ENCODE measurements at regions not wholly inside any gene's neighbourhood (a gene's known extent, or its start where the extent isn't known, plus 50 kb on each side); places are given as distances from the start of the nearest gene placed in this dataset.
"Not testable (repeated sequence)": the region's sequence is repeated elsewhere in the genome, so short reads cannot be mapped to it uniquely, and the experiment has no call there.

- H3K9me3 ChIP-seq (ENCODE audit: control insufficient read depth in 1 of 2, low read length in 2 of 2); H3K4me3 ChIP-seq (ENCODE audit: low read depth in 1 of 2, low read length in 2 of 2); H3K4me1 ChIP-seq (ENCODE audit: control insufficient read depth in 1 of 2, insufficient read depth in 2 of 2, low read length in 2 of 2); H3K36me3 ChIP-seq (ENCODE audit: control insufficient read depth in 1 of 2, insufficient read depth in 2 of 2, low read length in 2 of 2); H3K27ac ChIP-seq (ENCODE audit: low read length); H3K27me3 ChIP-seq (ENCODE audit: low read depth, low read length): not testable (repeated sequence)
These were observed 605.9 kb downstream of the KCNT2 start for GRCh38 chr1:196002296-196002695.

- H3K36me3 ChIP-seq (ENCODE audit: control insufficient read depth in 1 of 2, insufficient read depth in 2 of 2, low read length in 2 of 2): no peaks in the 10 kb centered on the region
- H3K4me1 ChIP-seq (ENCODE audit: control insufficient read depth in 1 of 2, insufficient read depth in 2 of 2, low read length in 2 of 2): no peaks in the 10 kb centered on the region
- no peaks in the 10 kb centered on the region for H3K9me3 ChIP-seq (ENCODE audit: control insufficient read depth in 1 of 2, low read length in 2 of 2)
- H3K27ac ChIP-seq (ENCODE audit: low read length): no peak overlapping the region
- H3K27me3 ChIP-seq (ENCODE audit: low read depth, low read length): no peaks in the 10 kb centered on the region
- no peak overlapping the region for H3K4me3 ChIP-seq (ENCODE audit: low read depth in 1 of 2, low read length in 2 of 2)
These were observed 607.1 kb downstream of the KCNT2 start for GRCh38 chr1:196001188-196001587.

- no peaks in the 10 kb centered on the region for H3K4me1 ChIP-seq (ENCODE audit: control insufficient read depth in 1 of 2, insufficient read depth in 2 of 2, low read length in 2 of 2)
- H3K27ac ChIP-seq (ENCODE audit: low read length): no peak overlapping the region
- H3K9me3 ChIP-seq (ENCODE audit: control insufficient read depth in 1 of 2, low read length in 2 of 2): no peaks in the 10 kb centered on the region
- no peaks in the 10 kb centered on the region for H3K27me3 ChIP-seq (ENCODE audit: low read depth, low read length)
- no peaks in the 10 kb centered on the region for H3K36me3 ChIP-seq (ENCODE audit: control insufficient read depth in 1 of 2, insufficient read depth in 2 of 2, low read length in 2 of 2)
- H3K4me3 ChIP-seq (ENCODE audit: low read depth in 1 of 2, low read length in 2 of 2): no peak overlapping the region
These were observed 609.2 kb downstream of the KCNT2 start for GRCh38 chr1:195999022-195999421.

GRCh38 chr1:195981448-195982139 is 626.6 kb downstream of the KCNT2 start:
- Histone ChIP-seq H3K36me3 (ENCODE audit: control insufficient read depth in 1 of 2, insufficient read depth in 2 of 2, low read length in 2 of 2) (no peaks in the 10 kb centered on the region), H3K4me1 (ENCODE audit: control insufficient read depth in 1 of 2, insufficient read depth in 2 of 2, low read length in 2 of 2) (no peaks in the 10 kb centered on the region), H3K27ac (ENCODE audit: low read length) (no peak overlapping the region), H3K4me3 (ENCODE audit: low read depth in 1 of 2, low read length in 2 of 2) (no peak overlapping the region), H3K9me3 (ENCODE audit: control insufficient read depth in 1 of 2, low read length in 2 of 2) (no peaks in the 10 kb centered on the region), H3K27me3 (ENCODE audit: low read depth, low read length) (no peaks in the 10 kb centered on the region)

GRCh38 chr1:195979646-195980045 is 628.6 kb downstream of the KCNT2 start:
- H3K4me3 ChIP-seq (ENCODE audit: low read depth in 1 of 2, low read length in 2 of 2): no peak overlapping the region
- no peaks in the 10 kb centered on the region for H3K36me3 ChIP-seq (ENCODE audit: control insufficient read depth in 1 of 2, insufficient read depth in 2 of 2, low read length in 2 of 2)
- H3K9me3 ChIP-seq (ENCODE audit: control insufficient read depth in 1 of 2, low read length in 2 of 2): no peaks in the 10 kb centered on the region
- no peaks in the 10 kb centered on the region for H3K4me1 ChIP-seq (ENCODE audit: control insufficient read depth in 1 of 2, insufficient read depth in 2 of 2, low read length in 2 of 2)
- no peak overlapping the region for H3K27ac ChIP-seq (ENCODE audit: low read length)
- H3K27me3 ChIP-seq (ENCODE audit: low read depth, low read length): no peaks in the 10 kb centered on the region

- Histone ChIP-seq H3K36me3 (ENCODE audit: control insufficient read depth in 1 of 2, insufficient read depth in 2 of 2, low read length in 2 of 2) (no peaks in the 10 kb centered on the region), H3K4me1 (ENCODE audit: control insufficient read depth in 1 of 2, insufficient read depth in 2 of 2, low read length in 2 of 2) (no peaks in the 10 kb centered on the region), H3K27ac (ENCODE audit: low read length) (no peak overlapping the region), H3K9me3 (ENCODE audit: control insufficient read depth in 1 of 2, low read length in 2 of 2) (no peaks in the 10 kb centered on the region), H3K4me3 (ENCODE audit: low read depth in 1 of 2, low read length in 2 of 2) (no peak overlapping the region), H3K27me3 (ENCODE audit: low read depth, low read length) (no peaks in the 10 kb centered on the region)
These were observed 634.8 kb downstream of the KCNT2 start for GRCh38 chr1:195973311-195973904.

GRCh38 chr1:195971589-195971988 is 636.7 kb downstream of the KCNT2 start:
- Histone ChIP-seq H3K4me1 (ENCODE audit: control insufficient read depth in 1 of 2, insufficient read depth in 2 of 2, low read length in 2 of 2) (no peaks in the 10 kb centered on the region), H3K27ac (ENCODE audit: low read length) (no peak overlapping the region), H3K4me3 (ENCODE audit: low read depth in 1 of 2, low read length in 2 of 2) (no peak overlapping the region), H3K36me3 (ENCODE audit: control insufficient read depth in 1 of 2, insufficient read depth in 2 of 2, low read length in 2 of 2) (no peaks in the 10 kb centered on the region), H3K27me3 (ENCODE audit: low read depth, low read length) (no peaks in the 10 kb centered on the region), H3K9me3 (ENCODE audit: control insufficient read depth in 1 of 2, low read length in 2 of 2) (no peaks in the 10 kb centered on the region)

GRCh38 chr1:195970209-195970608 is 638.0 kb downstream of the KCNT2 start:
- Histone ChIP-seq H3K27ac (ENCODE audit: low read length) (no peak overlapping the region), H3K9me3 (ENCODE audit: control insufficient read depth in 1 of 2, low read length in 2 of 2) (no peaks in the 10 kb centered on the region), H3K4me1 (ENCODE audit: control insufficient read depth in 1 of 2, insufficient read depth in 2 of 2, low read length in 2 of 2) (no peaks in the 10 kb centered on the region), H3K36me3 (ENCODE audit: control insufficient read depth in 1 of 2, insufficient read depth in 2 of 2, low read length in 2 of 2) (no peaks in the 10 kb centered on the region), H3K4me3 (ENCODE audit: low read depth in 1 of 2, low read length in 2 of 2) (no peak overlapping the region), H3K27me3 (ENCODE audit: low read depth, low read length) (no peaks in the 10 kb centered on the region)

GRCh38 chr1:195965475-195965874 is 642.8 kb downstream of the KCNT2 start:
- no peaks in the 10 kb centered on the region for H3K27me3 ChIP-seq (ENCODE audit: low read depth, low read length)
- no peak overlapping the region for H3K27ac ChIP-seq (ENCODE audit: low read length)
- no peaks in the 10 kb centered on the region for H3K4me1 ChIP-seq (ENCODE audit: control insufficient read depth in 1 of 2, insufficient read depth in 2 of 2, low read length in 2 of 2)
- H3K36me3 ChIP-seq (ENCODE audit: control insufficient read depth in 1 of 2, insufficient read depth in 2 of 2, low read length in 2 of 2): no peaks in the 10 kb centered on the region
- no peak overlapping the region for H3K4me3 ChIP-seq (ENCODE audit: low read depth in 1 of 2, low read length in 2 of 2)
- H3K9me3 ChIP-seq (ENCODE audit: control insufficient read depth in 1 of 2, low read length in 2 of 2): no peaks in the 10 kb centered on the region

- Histone ChIP-seq H3K36me3 (ENCODE audit: control insufficient read depth in 1 of 2, insufficient read depth in 2 of 2, low read length in 2 of 2) (no peaks in the 10 kb centered on the region), H3K27ac (ENCODE audit: low read length) (no peak overlapping the region), H3K9me3 (ENCODE audit: control insufficient read depth in 1 of 2, low read length in 2 of 2) (no peaks in the 10 kb centered on the region), H3K27me3 (ENCODE audit: low read depth, low read length) (no peaks in the 10 kb centered on the region), H3K4me1 (ENCODE audit: control insufficient read depth in 1 of 2, insufficient read depth in 2 of 2, low read length in 2 of 2) (no peaks in the 10 kb centered on the region), H3K4me3 (ENCODE audit: low read depth in 1 of 2, low read length in 2 of 2) (no peak overlapping the region)
These were observed 643.2 kb downstream of the KCNT2 start for GRCh38 chr1:195965036-195965435.

- Histone ChIP-seq H3K4me1 (ENCODE audit: control insufficient read depth in 1 of 2, insufficient read depth in 2 of 2, low read length in 2 of 2) (no peaks in the 10 kb centered on the region), H3K9me3 (ENCODE audit: control insufficient read depth in 1 of 2, low read length in 2 of 2) (no peaks in the 10 kb centered on the region), H3K36me3 (ENCODE audit: control insufficient read depth in 1 of 2, insufficient read depth in 2 of 2, low read length in 2 of 2) (no peaks in the 10 kb centered on the region), H3K27me3 (ENCODE audit: low read depth, low read length) (no peaks in the 10 kb centered on the region), H3K27ac (ENCODE audit: low read length) (no peak overlapping the region), H3K4me3 (ENCODE audit: low read depth in 1 of 2, low read length in 2 of 2) (no peak overlapping the region)
These were observed 643.7 kb downstream of the KCNT2 start for GRCh38 chr1:195964516-195964915.

GRCh38 chr1:195962051-195962450 is 646.2 kb downstream of the KCNT2 start:
- no peaks in the 10 kb centered on the region for H3K27me3 ChIP-seq (ENCODE audit: low read depth, low read length)
- H3K4me1 ChIP-seq (ENCODE audit: control insufficient read depth in 1 of 2, insufficient read depth in 2 of 2, low read length in 2 of 2): no peaks in the 10 kb centered on the region
- no peak overlapping the region for H3K4me3 ChIP-seq (ENCODE audit: low read depth in 1 of 2, low read length in 2 of 2)
- no peaks in the 10 kb centered on the region for H3K36me3 ChIP-seq (ENCODE audit: control insufficient read depth in 1 of 2, insufficient read depth in 2 of 2, low read length in 2 of 2)
- H3K27ac ChIP-seq (ENCODE audit: low read length): no peak overlapping the region
- no peaks in the 10 kb centered on the region for H3K9me3 ChIP-seq (ENCODE audit: control insufficient read depth in 1 of 2, low read length in 2 of 2)
